IMR-90 (cell line): ENCODE measurements at regions not wholly inside any gene's neighbourhood (a gene's known extent, or its start where the extent isn't known, plus 50 kb on each side); places are given as distances from the start of the nearest gene placed in this dataset.

Experiments
- ATAC-seq: fragments of 200-7000 bp; cut with Tn5 transposase; 2 replicates; pipeline ENCODE4 v1.9.1; 2020; ENCODE audit warnings: low read depth, mild to moderate bottlenecking, moderate library complexity
- BruUV-seq: library from RNA; stranded (reverse); fragments of 400-500 nt; replicated peaks from 2 replicates; lab custom pipeline; 2021; lab: Mats Ljungman, UMichigan
- CTCF ChIA-PET: fragments of 300-600 bp; formaldehyde crosslinking; extraction: SDS; loops from one replicate; lab custom pipeline; 2021; ENCODE audit warnings: antibody characterized with exemption; lab: Yijun Ruan, JAX
- POLR2A ChIA-PET: fragments of 300-600 bp; sonication (Branson Sonifier 250); formaldehyde crosslinking; loops from one replicate; lab custom pipeline; 2022; ENCODE audit warnings: antibody characterized with exemption; ENCODE audit not compliant: unreplicated experiment; lab: Charles Lee
- DNase-seq: peaks from one replicate; pipeline ENCODE4 v3.0.0; 2013
- H2AFZ ChIP-seq: replicated peaks from 2 replicates; pipeline ENCODE3; 2013; ENCODE audit warnings: low read length, mild to moderate bottlenecking; ENCODE audit not compliant: poor library complexity
- H2AK5ac ChIP-seq: 2 replicates; pipeline ENCODE4 v1.6.1; 2013; ENCODE audit warnings: low read depth, low read length, inconsistent platforms
- H2AK9ac ChIP-seq: replicated peaks from 2 replicates; pipeline ENCODE3; 2013; ENCODE audit warnings: mild to moderate bottlenecking, low read depth, low read length, moderate library complexity; ENCODE audit not compliant: poor library complexity
- H2BK120ac ChIP-seq: 2 replicates; pipeline ENCODE4 v1.6.1; 2013; ENCODE audit warnings: low read depth, low read length, inconsistent platforms
- H2BK15ac ChIP-seq: 3 replicates; pipeline ENCODE4 v1.6.1; 2013; ENCODE audit warnings: low read depth, low read length, inconsistent platforms
- H2BK20ac ChIP-seq: 2 replicates; pipeline ENCODE4 v1.6.1; 2013; ENCODE audit warnings: low read depth, mild to moderate bottlenecking, inconsistent platforms, low read length, moderate library complexity
- H2BK5ac ChIP-seq: 2 replicates; pipeline ENCODE4 v1.6.1; 2013; ENCODE audit warnings: mild to moderate bottlenecking, low read depth, low read length, inconsistent platforms; ENCODE audit not compliant: poor library complexity, severe bottlenecking
- H3K14ac ChIP-seq: replicated peaks from 2 replicates; pipeline ENCODE4 v1.6.1; 2013; ENCODE audit warnings: low read depth, low read length, inconsistent platforms
- H3K18ac ChIP-seq: 2 replicates; pipeline ENCODE4 v1.6.1; 2013; ENCODE audit warnings: low read depth, low read length, control low read depth
- H3K23ac ChIP-seq: 2 replicates; pipeline ENCODE4 v1.6.1; 2013; ENCODE audit warnings: low read depth, low read length, inconsistent platforms
- H3K27ac ChIP-seq: 2 replicates; pipeline ENCODE4 v1.5.1; 2013; ENCODE audit warnings: mild to moderate bottlenecking, control low read depth, low read length; ENCODE audit not compliant: insufficient read depth
- H3K27me3 ChIP-seq: 2 replicates; pipeline ENCODE4 v1.6.1; 2013; ENCODE audit warnings: low read length; ENCODE audit not compliant: control insufficient read depth, insufficient read depth
- H3K36me3 ChIP-seq: 2 replicates; pipeline ENCODE4 v1.6.1; 2013; ENCODE audit warnings: low read length, mixed read lengths; ENCODE audit not compliant: control insufficient read depth, insufficient read depth
- H3K4ac ChIP-seq: 2 replicates; pipeline ENCODE4 v1.6.1; 2013; ENCODE audit warnings: low read depth, low read length, inconsistent platforms
- H3K4me1 ChIP-seq: 2 replicates; pipeline ENCODE4 v1.6.1; 2013; ENCODE audit warnings: low read length, mixed read lengths; ENCODE audit not compliant: control insufficient read depth, insufficient read depth
- H3K4me2 ChIP-seq: 2 replicates; pipeline ENCODE4 v1.6.1; 2013; ENCODE audit warnings: low read depth, mild to moderate bottlenecking, control low read depth, low read length, moderate library complexity
- H3K4me3 ChIP-seq: 2 replicates; pipeline ENCODE4 v1.5.1; 2013; ENCODE audit warnings: low read depth, mild to moderate bottlenecking, control low read depth, low read length, moderate library complexity; ENCODE audit not compliant: insufficient read depth
- H3K56ac ChIP-seq: 2 replicates; pipeline ENCODE4 v1.6.1; 2013; ENCODE audit warnings: low read length, inconsistent platforms; ENCODE audit not compliant: insufficient read depth; ENCODE audit errors: extremely low read depth
- H3K79me1 ChIP-seq, 2 experiments: 2 replicates each; pipeline ENCODE4 v1.6.1; 2013; ENCODE audit warnings: low read length in 2 of 2, inconsistent platforms in 1 of 2, low read depth in 1 of 2
- H3K9ac ChIP-seq: 2 replicates; pipeline ENCODE4 v1.6.1; 2013; ENCODE audit warnings: low read depth, low read length, control low read depth
- H3K9me1 ChIP-seq: 2 replicates; pipeline ENCODE4 v1.6.1; 2013; ENCODE audit warnings: low read length, inconsistent platforms; ENCODE audit not compliant: insufficient read depth
- H3K9me3 ChIP-seq: 2 replicates; pipeline ENCODE4 v1.6.1; 2013; ENCODE audit warnings: low read length; ENCODE audit not compliant: control insufficient read depth, insufficient read depth
- H4K20me1 ChIP-seq: 2 replicates; pipeline ENCODE4 v1.6.1; 2013; ENCODE audit warnings: low read length, inconsistent platforms; ENCODE audit not compliant: insufficient read depth
- H4K5ac ChIP-seq: 2 replicates; pipeline ENCODE4 v1.6.1; 2013; ENCODE audit warnings: mild to moderate bottlenecking, low read depth, low read length, control low read depth
- H4K8ac ChIP-seq, 2 experiments: 2 replicates each; pipeline ENCODE4 v1.6.1; 2013; ENCODE audit warnings: low read depth in 2 of 2, low read length in 2 of 2, control low read depth in 1 of 2, inconsistent platforms in 1 of 2
- H4K91ac ChIP-seq: 2 replicates; pipeline ENCODE4 v1.6.1; 2013; ENCODE audit warnings: low read depth, low read length, inconsistent platforms; ENCODE audit not compliant: insufficient read depth
- BHLHE40 ChIP-seq: fragments of 150-350 bp; IDR thresholded peaks from 2 replicates; pipeline ENCODE4 v1.6.1; 2016; ENCODE audit warnings: mild to moderate bottlenecking, low read depth, low read length
- CHD1 ChIP-seq: IDR thresholded peaks from 2 replicates; pipeline ENCODE4 v1.6.1; 2012; ENCODE audit warnings: low read depth, low read length, improper control_type of control experiment
- FOS ChIP-seq: fragments of 150-350 bp; IDR thresholded peaks from 2 replicates; pipeline ENCODE4 v1.6.1; 2016; ENCODE audit warnings: low read depth, low read length
- MAZ ChIP-seq: IDR thresholded peaks from 2 replicates; pipeline ENCODE4 v1.6.1; 2012; ENCODE audit warnings: low read depth, mild to moderate bottlenecking, low read length, improper control_type of control experiment, moderate library complexity, borderline replicate concordance
- MXI1 ChIP-seq: IDR thresholded peaks from 2 replicates; pipeline ENCODE4 v1.6.1; 2012; ENCODE audit warnings: low read depth, mild to moderate bottlenecking, low read length, moderate library complexity, borderline replicate concordance
- NFE2L2 ChIP-seq: fragments of 150-350 bp; IDR thresholded peaks from 2 replicates; pipeline ENCODE4 v1.6.1; 2016; ENCODE audit warnings: low read depth, mild to moderate bottlenecking, low read length
- WGBS, 2 experiments: methylation state at CpG; one replicate each; pipeline versions ENCODE4 v1.1.5 to v1.1.7; 2013; ENCODE audit warnings: missing lambda C conversion rate in 2 of 2; ENCODE audit not compliant: insufficient read length in 1 of 2; ENCODE audit errors: extremely low coverage in 2 of 2; 5-methylcytosine and 5-hydroxymethylcytosine counted together
- dilution Hi-C: fragments of 300-500 bp; cut with HindIII; formaldehyde crosslinking; loops from one replicate; pipeline ENCODE4 v1.14.3; 2018; ENCODE audit warnings: low sequenced_read_pairs; ENCODE audit not compliant: unreplicated experiment
- in situ Hi-C: fragments of 300-500 bp; cut with MboI; formaldehyde crosslinking; loops from 3 replicates; pipeline ENCODE4 v1.14.3; 2019; ENCODE audit warnings: low sequenced_read_pairs, inconsistent platforms, mixed read lengths
- intact Hi-C: fragments of 100-400 bp; cut with micrococcal nuclease; formaldehyde crosslinking; loops from 2 replicates; pipeline ENCODE4 v1.10.0; 2022
- TF ChIP-seq, protein P1 (sequence below): fragments of 150-350 bp; IDR thresholded peaks from 2 replicates; pipeline ENCODE4 v1.6.1; 2016; ENCODE audit warnings: low read depth, mild to moderate bottlenecking, low read length, moderate library complexity, borderline replicate concordance
- TF ChIP-seq, protein P2 (sequence below): conservative IDR thresholded peaks from 2 replicates; pipeline ENCODE4 v1.5.1; 2012; ENCODE audit warnings: mild to moderate bottlenecking, low read depth, low read length, improper control_type of control experiment

DNA sequence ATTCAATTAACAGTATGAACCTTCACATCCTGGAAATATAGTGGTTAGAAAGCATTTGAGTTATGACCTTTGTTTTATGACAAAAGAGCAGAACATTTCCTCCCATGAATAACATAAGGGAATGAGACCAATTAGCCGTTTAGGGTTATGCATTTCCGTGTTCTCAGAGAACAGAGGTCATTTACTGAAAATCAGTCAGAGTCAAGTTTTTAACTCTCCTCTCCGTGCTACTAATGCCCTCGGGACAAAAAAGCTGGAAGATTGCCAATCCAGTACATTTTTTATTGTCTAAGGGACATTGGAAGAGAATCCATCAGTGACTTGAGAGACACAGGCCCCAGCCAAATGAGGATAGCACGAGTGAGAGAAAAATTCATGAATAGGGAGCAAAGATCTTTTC is 632.7 kb downstream of the RFPL4B start:
- 0 out of 4 replicates have a peak overlapping the region, but pooled peaks of 1 of the 2 experiments have one; percentile 5 for H4K8ac ChIP-seq
- WGBS, 2 experiments, result no CpG with 5 or more reads among the region's 5 CpGs
- no peak for ATAC-seq
- H4K5ac ChIP-seq, result peak overlapping the region; percentile 74; the same call in 1 of the 2 replicates
- DNase-seq, result no peak
- H3K27me3 ChIP-seq, result no peaks in the 10 kb centered on the region
- 0 out of 2 replicates have a peak, but pooled peaks cover 2% of the 10 kb centered on the region for H3K9me3 ChIP-seq
- H2BK5ac ChIP-seq, result no peak overlapping the region
- dilution Hi-C loops (no loop called here), in situ Hi-C loops (no loop called here), intact Hi-C loops (no loop called here)
- no peaks in the 10 kb centered on the region for H3K36me3 ChIP-seq
- no peak overlapping the region for H2AK9ac ChIP-seq
- ChIA-PET POLR2A (no interaction called here), CTCF (no interaction called here)
- H2BK20ac ChIP-seq, result no peak overlapping the region
- no peak overlapping the region for H2BK120ac ChIP-seq
- no peak overlapping the region for H3K9ac ChIP-seq
- no TSS peak for BruUV-seq
- H3K18ac ChIP-seq, result peak overlapping the region; percentile 24; the same call in 1 of the 2 replicates
- H2AFZ ChIP-seq, result no peak overlapping the region
- no peaks in the 10 kb centered on the region for H4K20me1 ChIP-seq
- no peak overlapping the region for H3K4me3 ChIP-seq
- H3K14ac ChIP-seq, result no peak overlapping the region
- no peak for TF ChIP-seq NFE2L2
- TF ChIP-seq CHD1, result no peak
- no peak for TF ChIP-seq MAZ
- TF ChIP-seq MXI1, result no peak
- TF ChIP-seq, protein P1, sequence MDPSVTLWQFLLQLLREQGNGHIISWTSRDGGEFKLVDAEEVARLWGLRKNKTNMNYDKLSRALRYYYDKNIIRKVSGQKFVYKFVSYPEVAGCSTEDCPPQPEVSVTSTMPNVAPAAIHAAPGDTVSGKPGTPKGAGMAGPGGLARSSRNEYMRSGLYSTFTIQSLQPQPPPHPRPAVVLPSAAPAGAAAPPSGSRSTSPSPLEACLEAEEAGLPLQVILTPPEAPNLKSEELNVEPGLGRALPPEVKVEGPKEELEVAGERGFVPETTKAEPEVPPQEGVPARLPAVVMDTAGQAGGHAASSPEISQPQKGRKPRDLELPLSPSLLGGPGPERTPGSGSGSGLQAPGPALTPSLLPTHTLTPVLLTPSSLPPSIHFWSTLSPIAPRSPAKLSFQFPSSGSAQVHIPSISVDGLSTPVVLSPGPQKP, result no peak
- TF ChIP-seq, protein P2, sequence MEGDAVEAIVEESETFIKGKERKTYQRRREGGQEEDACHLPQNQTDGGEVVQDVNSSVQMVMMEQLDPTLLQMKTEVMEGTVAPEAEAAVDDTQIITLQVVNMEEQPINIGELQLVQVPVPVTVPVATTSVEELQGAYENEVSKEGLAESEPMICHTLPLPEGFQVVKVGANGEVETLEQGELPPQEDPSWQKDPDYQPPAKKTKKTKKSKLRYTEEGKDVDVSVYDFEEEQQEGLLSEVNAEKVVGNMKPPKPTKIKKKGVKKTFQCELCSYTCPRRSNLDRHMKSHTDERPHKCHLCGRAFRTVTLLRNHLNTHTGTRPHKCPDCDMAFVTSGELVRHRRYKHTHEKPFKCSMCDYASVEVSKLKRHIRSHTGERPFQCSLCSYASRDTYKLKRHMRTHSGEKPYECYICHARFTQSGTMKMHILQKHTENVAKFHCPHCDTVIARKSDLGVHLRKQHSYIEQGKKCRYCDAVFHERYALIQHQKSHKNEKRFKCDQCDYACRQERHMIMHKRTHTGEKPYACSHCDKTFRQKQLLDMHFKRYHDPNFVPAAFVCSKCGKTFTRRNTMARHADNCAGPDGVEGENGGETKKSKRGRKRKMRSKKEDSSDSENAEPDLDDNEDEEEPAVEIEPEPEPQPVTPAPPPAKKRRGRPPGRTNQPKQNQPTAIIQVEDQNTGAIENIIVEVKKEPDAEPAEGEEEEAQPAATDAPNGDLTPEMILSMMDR, result no peak
- no peak for TF ChIP-seq BHLHE40
- no peak for TF ChIP-seq FOS
- H3K56ac ChIP-seq, result no peak overlapping the region
- H3K4me1 ChIP-seq, result peaks cover 2% of the 10 kb centered on the region; the same call in 1 of the 2 replicates
- no peak overlapping the region for H2BK15ac ChIP-seq
- no peak overlapping the region for H3K23ac ChIP-seq
- H2AK5ac ChIP-seq, result no peak overlapping the region
- H3K4ac ChIP-seq, result no peak overlapping the region
- H4K91ac ChIP-seq, result no peak overlapping the region
- H3K4me2 ChIP-seq, result no peak overlapping the region
- no peaks in the 10 kb centered on the region for H3K79me1 ChIP-seq
- H3K9me1 ChIP-seq, result no peaks in the 10 kb centered on the region
- H3K27ac ChIP-seq, result no peak overlapping the region
